C4-2B (cell line): ENCODE measurements at regions not wholly inside any gene's neighbourhood (a gene's known extent, or its start where the extent isn't known, plus 50 kb on each side); places are given as distances from the start of the nearest gene placed in this dataset.

Experiments
- H3K27ac ChIP-seq: fragments of 450-650 bp; 2 replicates; pipeline ENCODE4 v1.5.1; 2017
- CTCF ChIP-seq: fragments of 450-650 bp; conservative IDR thresholded peaks from 2 replicates; pipeline ENCODE4 v1.5.1; 2017; ENCODE audit warnings: mild to moderate bottlenecking
- ZFX ChIP-seq: fragments of 450-650 bp; IDR thresholded peaks from 2 replicates; pipeline ENCODE4 v1.6.1; 2017

- TF ChIP-seq CTCF (no peak), ZFX (no peak)
- H3K27ac ChIP-seq, result no peak overlapping the region
These were observed 297.5 kb upstream of the RASGRP1 start for GRCh38 chr15:38862099-38862498.

GRCh38 chr15:38863381-38863780 lies 298.8 kb upstream of the RASGRP1 start:
- TF ChIP-seq ZFX (no peak), CTCF (no peak)
- no peak overlapping the region for H3K27ac ChIP-seq

- no peak overlapping the region for H3K27ac ChIP-seq
- TF ChIP-seq CTCF (peak; percentile 23), ZFX (no peak)
These were observed 299.5 kb upstream of the RASGRP1 start for GRCh38 chr15:38864122-38864521.

- H3K27ac ChIP-seq, result no peak overlapping the region
- TF ChIP-seq CTCF, result no peak
- TF ChIP-seq ZFX, result no peak
These were observed 300.4 kb upstream of the RASGRP1 start for GRCh38 chr15:38864827-38865581.

- TF ChIP-seq CTCF, result no peak
- no peak for TF ChIP-seq ZFX
These were observed 302.9 kb upstream of the RASGRP1 start for GRCh38 chr15:38867556-38867955.

GRCh38 chr15:38868326-38869114 lies 303.9 kb upstream of the RASGRP1 start:
- TF ChIP-seq ZFX (no peak), CTCF (no peak)
- H3K27ac ChIP-seq, result peak overlapping the region; percentile 27; the same call in 1 of the 2 replicates

More at GRCh38 chr15:38867556-38867955, 302.9 kb upstream of the RASGRP1 start:
- H3K27ac ChIP-seq, result no peak overlapping the region

- TF ChIP-seq ZFX (no peak), CTCF (no peak)
- no peak overlapping the region for H3K27ac ChIP-seq
These were observed 307.0 kb upstream of the RASGRP1 start for GRCh38 chr15:38871638-38872037.
